Caco-2 (cell line): ENCODE measurements at regions not wholly inside any gene's neighbourhood (a gene's known extent, or its start where the extent isn't known, plus 50 kb on each side); places are given as distances from the start of the nearest gene placed in this dataset.
A peak's percentile ranks its signal among the peaks of the same experiment; 100 is the strongest.

Experiments used
- BruUV-seq: library from RNA; stranded (reverse); fragments of 400-500 nt; replicated peaks from 2 replicates; lab custom pipeline; 2021; lab: Mats Ljungman, UMichigan
- CTCF ChIA-PET: fragments of 300-600 bp; sonication (Branson Sonifier 250); formaldehyde crosslinking; loops from one replicate; lab custom pipeline; 2022; ENCODE audit warnings: antibody characterized with exemption; lab: Charles Lee
- POLR2A ChIA-PET: fragments of 300-600 bp; sonication (Branson Sonifier 250); formaldehyde crosslinking; loops from one replicate; lab custom pipeline; 2022; ENCODE audit warnings: antibody characterized with exemption; lab: Charles Lee
- DNase-seq, 2 experiments: peaks; one replicate each; pipeline versions ENCODE4 v3.0.0 to v3.0.0-alpha.2; 2020 to 2022
- H3K27me3 ChIP-seq: replicated peaks from 2 replicates; pipeline ENCODE4 v1.6.0; 2011; ENCODE audit warnings: low read length; ENCODE audit not compliant: control insufficient read depth, insufficient read depth
- H3K36me3 ChIP-seq: 2 replicates; pipeline ENCODE4 v1.5.1; 2011; ENCODE audit warnings: low read length; ENCODE audit not compliant: control insufficient read depth, insufficient read depth
- H3K4me1 ChIP-seq: fragments of 250-450 bp; sonication (Bioruptor Pico); 2 replicates; pipeline ENCODE4 v1.5.1; 2020; ENCODE audit warnings: mild to moderate bottlenecking
- H3K4me3 ChIP-seq: 2 replicates; pipeline ENCODE4 v1.5.1; 2011; ENCODE audit warnings: low read depth, mild to moderate bottlenecking, control low read depth, low read length
- H3K9me3 ChIP-seq: fragments of 250-450 bp; sonication (Bioruptor Pico); 2 replicates; pipeline ENCODE4 v1.5.1; 2020; ENCODE audit warnings: mild to moderate bottlenecking, moderate library complexity
- H3K27ac Mint-ChIP-seq: one replicate; pipeline ENCODE4 v1.8.0; 2022; ENCODE audit warnings: mixed read lengths; ENCODE audit not compliant: unreplicated experiment
- H3K27me3 Mint-ChIP-seq: one replicate; pipeline ENCODE4 v1.8.0; 2022; ENCODE audit warnings: mixed read lengths; ENCODE audit not compliant: insufficient read depth, unreplicated experiment
- H3K36me3 Mint-ChIP-seq: one replicate; pipeline ENCODE4 v1.8.0; 2022; ENCODE audit warnings: mild to moderate bottlenecking, mixed read lengths; ENCODE audit not compliant: insufficient read depth, unreplicated experiment
- H3K4me1 Mint-ChIP-seq: one replicate; pipeline ENCODE4 v1.8.0; 2022; ENCODE audit warnings: low read depth, mixed read lengths; ENCODE audit not compliant: unreplicated experiment
- H3K4me3 Mint-ChIP-seq: one replicate; pipeline ENCODE4 v1.8.0; 2022; ENCODE audit warnings: mild to moderate bottlenecking, moderate library complexity, mixed read lengths; ENCODE audit not compliant: unreplicated experiment
- H3K9me3 Mint-ChIP-seq: one replicate; pipeline ENCODE4 v1.8.0; 2022; ENCODE audit warnings: mixed read lengths; ENCODE audit not compliant: unreplicated experiment
- intact Hi-C: fragments of 100-400 bp; cut with micrococcal nuclease; formaldehyde crosslinking; loops from one replicate; pipeline ENCODE4 v1.10.0; 2022; ENCODE audit not compliant: unreplicated experiment
- TF ChIP-seq, protein P1 (sequence below), 2 experiments: fragments of 200-600 bp in 1 of 2; IDR thresholded peaks; 1 replicate in 1 of 2; 2 replicates in 1 of 2; pipeline versions ENCODE4 v1.5.1 to v1.8.0; 2011 to 2022; ENCODE audit warnings: antibody characterized with exemption in 1 of 2, control low read depth in 1 of 2, inconsistent platforms in 1 of 2, low read depth in 1 of 2, low read length in 1 of 2, mild to moderate bottlenecking in 1 of 2, moderate library complexity in 1 of 2; ENCODE audit not compliant: insufficient read depth in 1 of 2, severe bottlenecking in 1 of 2, unreplicated experiment in 1 of 2

DNA sequence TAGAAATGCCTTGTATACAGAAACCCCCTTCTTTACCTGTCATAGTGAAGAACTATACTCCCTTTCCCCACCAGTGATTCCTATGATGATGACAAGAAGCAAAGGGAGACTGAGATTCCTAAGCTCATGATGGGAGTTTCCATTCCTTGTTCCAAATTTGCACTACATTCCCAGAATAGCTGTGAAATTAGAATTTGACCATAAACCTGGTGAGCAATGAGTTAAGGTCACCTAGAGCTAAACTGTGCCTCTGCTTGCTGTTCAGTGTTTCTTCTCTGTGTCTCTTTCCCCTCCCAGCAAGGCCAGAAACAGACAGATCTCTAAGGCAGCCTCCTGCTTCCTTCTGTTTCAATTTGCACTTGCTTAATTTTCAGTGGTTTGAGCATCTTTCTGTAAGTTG lies 332.1 kb downstream of the PIK3R1 start:
- H3K36me3 Mint-ChIP-seq, result no peaks in the 10 kb centered on the region
- H3K4me3 Mint-ChIP-seq, result no peak overlapping the region
- TF ChIP-seq, protein P1, sequence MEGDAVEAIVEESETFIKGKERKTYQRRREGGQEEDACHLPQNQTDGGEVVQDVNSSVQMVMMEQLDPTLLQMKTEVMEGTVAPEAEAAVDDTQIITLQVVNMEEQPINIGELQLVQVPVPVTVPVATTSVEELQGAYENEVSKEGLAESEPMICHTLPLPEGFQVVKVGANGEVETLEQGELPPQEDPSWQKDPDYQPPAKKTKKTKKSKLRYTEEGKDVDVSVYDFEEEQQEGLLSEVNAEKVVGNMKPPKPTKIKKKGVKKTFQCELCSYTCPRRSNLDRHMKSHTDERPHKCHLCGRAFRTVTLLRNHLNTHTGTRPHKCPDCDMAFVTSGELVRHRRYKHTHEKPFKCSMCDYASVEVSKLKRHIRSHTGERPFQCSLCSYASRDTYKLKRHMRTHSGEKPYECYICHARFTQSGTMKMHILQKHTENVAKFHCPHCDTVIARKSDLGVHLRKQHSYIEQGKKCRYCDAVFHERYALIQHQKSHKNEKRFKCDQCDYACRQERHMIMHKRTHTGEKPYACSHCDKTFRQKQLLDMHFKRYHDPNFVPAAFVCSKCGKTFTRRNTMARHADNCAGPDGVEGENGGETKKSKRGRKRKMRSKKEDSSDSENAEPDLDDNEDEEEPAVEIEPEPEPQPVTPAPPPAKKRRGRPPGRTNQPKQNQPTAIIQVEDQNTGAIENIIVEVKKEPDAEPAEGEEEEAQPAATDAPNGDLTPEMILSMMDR (IDR thresholded peaks at IDR 0.05; ENCODE audit: insufficient read depth in 1 of 2, low read depth in 1 of 2, low read length in 1 of 2, severe bottlenecking in 1 of 2, unreplicated experiment in 1 of 2), result no peak
- CTCF ChIA-PET, result no interaction called here
- H3K4me3 ChIP-seq, result no peak overlapping the region
- H3K4me1 Mint-ChIP-seq, result peaks cover 19% of the 10 kb centered on the region
- H3K27me3 ChIP-seq, result no peaks in the 10 kb centered on the region
- POLR2A ChIA-PET, result no interaction called here
- no peak for DNase-seq
- no peak overlapping the region for H3K27ac Mint-ChIP-seq
- no peaks in the 10 kb centered on the region for H3K27me3 Mint-ChIP-seq
- H3K4me1 ChIP-seq, result peaks cover 16% of the 10 kb centered on the region
- no peaks in the 10 kb centered on the region for H3K36me3 ChIP-seq
- BruUV-seq, result no TSS peak
- intact Hi-C loops, result no loop called here
- no peaks in the 10 kb centered on the region for H3K9me3 ChIP-seq
- H3K9me3 Mint-ChIP-seq, result peaks cover 6% of the 10 kb centered on the region

DNA sequence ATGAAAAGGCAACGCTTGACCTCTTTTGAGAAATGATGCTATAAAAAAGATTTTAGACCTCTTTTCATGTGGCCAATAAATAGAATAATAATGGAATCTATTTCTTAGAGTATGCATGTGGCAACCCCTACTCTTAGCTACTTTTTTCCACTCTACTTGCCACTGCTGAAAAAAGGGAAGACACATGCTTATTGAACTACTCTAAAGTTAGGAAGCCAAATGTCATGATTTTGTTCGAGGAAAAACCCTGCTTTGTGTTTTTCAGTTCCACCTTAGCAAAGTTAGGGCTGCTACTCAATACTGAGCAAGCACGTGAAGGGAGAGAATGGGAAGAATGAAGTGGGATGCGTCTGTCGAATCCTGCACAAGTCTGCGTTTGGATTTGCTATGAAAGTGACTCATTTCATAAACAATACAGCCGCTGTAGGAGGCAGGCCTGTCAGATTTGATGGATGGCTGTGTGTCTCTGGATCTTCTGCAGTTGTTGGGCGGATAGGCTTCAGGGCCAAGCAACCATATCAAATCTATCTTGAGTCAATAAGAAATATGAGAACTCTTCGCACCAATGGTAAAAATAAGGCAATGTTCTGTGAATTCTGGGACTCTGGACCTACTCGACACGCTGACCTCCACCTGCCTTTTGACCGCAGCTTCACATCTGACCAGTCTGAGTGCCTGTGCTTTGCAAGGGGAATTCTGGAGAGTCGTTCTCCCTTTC lies 333.6 kb downstream of the PIK3R1 start:
- CTCF ChIA-PET, result no interaction called here

DNA sequence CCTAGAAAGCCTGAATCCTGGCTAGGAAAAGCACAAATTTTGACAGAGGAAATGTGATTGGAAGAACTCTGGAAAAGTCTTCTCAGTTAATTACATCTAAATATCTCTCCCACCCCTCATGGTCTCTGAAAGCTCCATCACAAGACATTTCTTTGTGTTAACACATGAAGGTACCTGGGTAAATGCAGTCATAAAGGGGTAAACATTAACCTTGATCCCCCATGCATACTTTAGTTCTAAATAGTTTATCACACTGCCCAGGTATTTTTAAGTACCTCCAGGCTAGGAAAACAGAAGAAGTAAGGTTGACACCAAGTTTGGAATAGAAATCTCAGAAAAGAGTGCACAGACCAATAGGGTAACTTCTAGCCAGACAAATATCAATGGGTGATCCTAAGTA lies 334.5 kb downstream of the PIK3R1 start:
- Mint-ChIP-seq H3K9me3 (peaks cover 9% of the 10 kb centered on the region), H3K4me3 (no peak overlapping the region), H3K4me1 (peaks cover 19% of the 10 kb centered on the region), H3K27me3 (no peaks in the 10 kb centered on the region), H3K36me3 (no peaks in the 10 kb centered on the region), H3K27ac (peak overlapping the region; percentile 12)
- Histone ChIP-seq H3K9me3 (no peaks in the 10 kb centered on the region), H3K4me1 (peaks cover 16% of the 10 kb centered on the region), H3K36me3 (no peaks in the 10 kb centered on the region), H3K4me3 (no peak overlapping the region), H3K27me3 (no peaks in the 10 kb centered on the region)
- TF ChIP-seq, protein P1 (IDR thresholded peaks at IDR 0.05; ENCODE audit: insufficient read depth in 1 of 2, low read depth in 1 of 2, low read length in 1 of 2, severe bottlenecking in 1 of 2, unreplicated experiment in 1 of 2), result no peak
- CTCF ChIA-PET, result no interaction called here
- intact Hi-C loops, result no loop called here
- no peak for DNase-seq
- BruUV-seq, result no TSS peak
- POLR2A ChIA-PET, result no interaction called here

More for the DNA sequence above, 333.6 kb downstream of the PIK3R1 start:
- TF ChIP-seq, protein P1 (IDR thresholded peaks at IDR 0.05; ENCODE audit: insufficient read depth in 1 of 2, low read depth in 1 of 2, low read length in 1 of 2, severe bottlenecking in 1 of 2, unreplicated experiment in 1 of 2), result no peak
- intact Hi-C loops, result no loop called here
- H3K4me1 Mint-ChIP-seq, result peaks cover 19% of the 10 kb centered on the region
- no peak overlapping the region for H3K4me3 ChIP-seq
- DNase-seq, result peak; percentile 17 to 42
- POLR2A ChIA-PET, result no interaction called here
- H3K9me3 Mint-ChIP-seq, result peaks cover 9% of the 10 kb centered on the region
- no peaks in the 10 kb centered on the region for H3K27me3 ChIP-seq
- no peak overlapping the region for H3K27ac Mint-ChIP-seq
- H3K36me3 Mint-ChIP-seq, result no peaks in the 10 kb centered on the region
- H3K4me1 ChIP-seq, result peaks cover 16% of the 10 kb centered on the region
- H3K36me3 ChIP-seq, result no peaks in the 10 kb centered on the region
- no TSS peak for BruUV-seq
- no peaks in the 10 kb centered on the region for H3K27me3 Mint-ChIP-seq
- H3K4me3 Mint-ChIP-seq, result no peak overlapping the region
- no peaks in the 10 kb centered on the region for H3K9me3 ChIP-seq
